ENCODE measurements at regions not wholly inside any gene's neighbourhood (a gene's known extent, or its start where the extent isn't known, plus 50 kb on each side); places are given as distances from the start of the nearest gene placed in this dataset.

DNA sequence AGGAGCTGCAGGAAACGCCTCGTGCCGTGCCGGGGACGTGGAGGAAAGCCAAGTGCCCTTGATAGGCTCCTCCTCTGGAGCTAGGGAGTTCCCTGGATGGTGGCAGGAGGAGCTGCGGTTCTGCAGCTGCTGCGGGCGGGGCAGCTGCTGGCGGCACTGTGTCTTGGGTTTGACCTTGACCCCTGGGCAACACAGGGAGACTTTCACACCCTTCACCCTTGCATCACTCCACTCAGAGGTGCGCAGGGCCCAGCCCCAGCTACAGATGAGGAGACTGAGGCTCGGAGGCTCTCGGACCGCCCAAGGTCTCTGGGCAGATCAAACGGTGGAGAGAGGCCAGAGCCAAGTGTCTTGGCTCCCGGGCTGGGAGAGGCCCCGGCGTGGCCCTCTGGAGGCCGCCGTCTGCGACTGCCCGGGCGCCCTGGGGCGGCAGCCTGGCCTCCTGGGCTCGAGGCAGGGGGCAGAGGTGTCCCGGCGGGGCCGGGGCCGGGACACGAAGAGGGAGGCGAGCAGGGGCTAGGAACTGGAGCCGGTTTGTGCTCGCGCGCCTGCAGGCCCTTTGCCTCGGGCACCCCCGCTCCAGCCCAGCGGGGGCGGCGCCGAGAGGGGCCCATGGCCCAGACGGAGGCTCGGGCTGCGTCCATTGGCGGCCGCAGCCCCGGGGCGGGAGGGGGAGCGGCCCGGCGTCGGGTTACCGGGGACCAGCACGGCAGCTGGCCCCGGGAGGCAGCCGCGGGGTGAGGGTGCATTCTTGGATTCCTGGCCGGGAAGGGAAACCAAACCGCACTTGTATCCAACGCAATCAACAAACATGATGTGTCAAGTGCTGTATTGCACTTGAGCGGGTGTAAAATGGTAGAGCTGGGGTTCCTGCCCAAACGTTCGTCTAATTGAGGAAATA lies 129.6 kb upstream of the SLC1A4 start:
- Mint-ChIP-seq H3K27me3 (no peaks in the 10 kb centered on the region), H3K9me3 (no peaks in the 10 kb centered on the region), H3K4me3 (peak overlapping the region; percentile 76), H3K36me3 (ENCODE audit: low read depth) (peaks cover 2% of the 10 kb centered on the region), H3K4me1 (peaks cover 36% of the 10 kb centered on the region), H3K27ac (peak overlapping the region; percentile 94)
- peak; percentile 44 for DNase-seq
- peak; percentile 19 for ATAC-seq (ENCODE audit: low read depth)
- ChIA-PET POLR2A (interaction anchor here (0.5 to 8.3 kb wide), 30 partner anchors 8 to 335 kb away, joined by 3 to 276 read pairs (median 6); partner anchors contain the start of genes AFTPH, RAB1A and SERTAD2), CTCF (interaction anchor here (1.0 to 5.4 kb wide), 13 partner anchors 11 to 336 kb away, joined by 3 to 47 read pairs (median 8); partner anchors contain the start of genes AFTPH and SERTAD2)
- TF ChIP-seq, protein P1, sequence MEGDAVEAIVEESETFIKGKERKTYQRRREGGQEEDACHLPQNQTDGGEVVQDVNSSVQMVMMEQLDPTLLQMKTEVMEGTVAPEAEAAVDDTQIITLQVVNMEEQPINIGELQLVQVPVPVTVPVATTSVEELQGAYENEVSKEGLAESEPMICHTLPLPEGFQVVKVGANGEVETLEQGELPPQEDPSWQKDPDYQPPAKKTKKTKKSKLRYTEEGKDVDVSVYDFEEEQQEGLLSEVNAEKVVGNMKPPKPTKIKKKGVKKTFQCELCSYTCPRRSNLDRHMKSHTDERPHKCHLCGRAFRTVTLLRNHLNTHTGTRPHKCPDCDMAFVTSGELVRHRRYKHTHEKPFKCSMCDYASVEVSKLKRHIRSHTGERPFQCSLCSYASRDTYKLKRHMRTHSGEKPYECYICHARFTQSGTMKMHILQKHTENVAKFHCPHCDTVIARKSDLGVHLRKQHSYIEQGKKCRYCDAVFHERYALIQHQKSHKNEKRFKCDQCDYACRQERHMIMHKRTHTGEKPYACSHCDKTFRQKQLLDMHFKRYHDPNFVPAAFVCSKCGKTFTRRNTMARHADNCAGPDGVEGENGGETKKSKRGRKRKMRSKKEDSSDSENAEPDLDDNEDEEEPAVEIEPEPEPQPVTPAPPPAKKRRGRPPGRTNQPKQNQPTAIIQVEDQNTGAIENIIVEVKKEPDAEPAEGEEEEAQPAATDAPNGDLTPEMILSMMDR (IDR thresholded peaks at IDR 0.05), result no peak
- intact Hi-C loops (cut with micrococcal nuclease), result loop anchor here (1.0 to 2.0 kb wide), 5 partner anchors 7 to 133 kb away; no protein-coding TSS in a partner anchor

- Mint-ChIP-seq H3K36me3 (ENCODE audit: low read depth) (peaks cover under 1% of the 10 kb centered on the region), H3K9me3 (no peaks in the 10 kb centered on the region), H3K4me1 (peaks cover 27% of the 10 kb centered on the region), H3K27ac (no peak overlapping the region), H3K4me3 (no peak overlapping the region), H3K27me3 (no peaks in the 10 kb centered on the region)
- intact Hi-C loops (cut with micrococcal nuclease), result loop anchor here (1.0 to 2.0 kb wide), 4 partner anchors 8 to 134 kb away; no protein-coding TSS in a partner anchor
- POLR2A ChIA-PET, result interaction anchor here (0.7 to 8.3 kb wide), 20 partner anchors 9 to 336 kb away, joined by 3 to 276 read pairs (median 12); partner anchors contain the start of genes AFTPH, RAB1A and SERTAD2
- CTCF ChIA-PET, result interaction anchor here (1.1 to 5.4 kb wide), 9 partner anchors 20 to 337 kb away, joined by 3 to 47 read pairs (median 9); partner anchors contain the start of genes AFTPH and SERTAD2
- ATAC-seq (ENCODE audit: low read depth), result peak; percentile 43
- TF ChIP-seq, protein P1 (IDR thresholded peaks at IDR 0.05), result no peak
- peak; percentile 55 for DNase-seq
These were observed 128.8 kb upstream of the SLC1A4 start for GRCh38 chr2:64860276-64860885.

DNA sequence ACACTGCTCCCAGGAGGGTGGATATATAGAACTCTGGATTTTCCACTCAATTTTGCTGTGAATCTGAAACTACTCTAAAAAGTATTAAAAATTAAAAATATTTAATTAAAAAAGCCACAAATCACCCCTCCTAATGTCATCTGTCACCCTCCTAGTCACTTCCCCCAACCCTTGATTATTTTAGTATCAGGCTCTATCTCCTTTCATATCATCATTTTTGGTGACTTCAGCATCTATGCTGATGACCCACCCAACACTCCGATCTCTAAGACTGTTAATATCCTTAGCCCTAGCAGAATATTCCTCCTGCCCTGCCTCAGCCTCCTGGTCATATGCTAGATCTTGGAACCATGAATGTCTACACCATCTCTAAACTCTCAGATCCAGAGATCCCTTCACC lies 128.3 kb upstream of the SLC1A4 start:
- Mint-ChIP-seq H3K36me3 (ENCODE audit: low read depth) (no peaks in the 10 kb centered on the region), H3K27ac (no peak overlapping the region), H3K9me3 (no peaks in the 10 kb centered on the region), H3K4me1 (peaks cover 30% of the 10 kb centered on the region), H3K4me3 (no peak overlapping the region), H3K27me3 (no peaks in the 10 kb centered on the region)
- TF ChIP-seq, protein P1 (IDR thresholded peaks at IDR 0.05), result no peak
- ATAC-seq (ENCODE audit: low read depth), result no peak
- CTCF ChIA-PET, result interaction anchor here (0.9 to 5.4 kb wide), 11 partner anchors 21 to 338 kb away, joined by 3 to 47 read pairs (median 9); partner anchors contain the start of gene SERTAD2
- POLR2A ChIA-PET, result interaction anchor here (0.9 to 8.3 kb wide), 16 partner anchors 10 to 336 kb away, joined by 5 to 276 read pairs (median 16); partner anchors contain the start of genes AFTPH and SERTAD2
- intact Hi-C loops (cut with micrococcal nuclease), result loop anchor here (1.0 to 2.0 kb wide), 4 partner anchors 9 to 134 kb away; no protein-coding TSS in a partner anchor
- DNase-seq, result no peak

DNA sequence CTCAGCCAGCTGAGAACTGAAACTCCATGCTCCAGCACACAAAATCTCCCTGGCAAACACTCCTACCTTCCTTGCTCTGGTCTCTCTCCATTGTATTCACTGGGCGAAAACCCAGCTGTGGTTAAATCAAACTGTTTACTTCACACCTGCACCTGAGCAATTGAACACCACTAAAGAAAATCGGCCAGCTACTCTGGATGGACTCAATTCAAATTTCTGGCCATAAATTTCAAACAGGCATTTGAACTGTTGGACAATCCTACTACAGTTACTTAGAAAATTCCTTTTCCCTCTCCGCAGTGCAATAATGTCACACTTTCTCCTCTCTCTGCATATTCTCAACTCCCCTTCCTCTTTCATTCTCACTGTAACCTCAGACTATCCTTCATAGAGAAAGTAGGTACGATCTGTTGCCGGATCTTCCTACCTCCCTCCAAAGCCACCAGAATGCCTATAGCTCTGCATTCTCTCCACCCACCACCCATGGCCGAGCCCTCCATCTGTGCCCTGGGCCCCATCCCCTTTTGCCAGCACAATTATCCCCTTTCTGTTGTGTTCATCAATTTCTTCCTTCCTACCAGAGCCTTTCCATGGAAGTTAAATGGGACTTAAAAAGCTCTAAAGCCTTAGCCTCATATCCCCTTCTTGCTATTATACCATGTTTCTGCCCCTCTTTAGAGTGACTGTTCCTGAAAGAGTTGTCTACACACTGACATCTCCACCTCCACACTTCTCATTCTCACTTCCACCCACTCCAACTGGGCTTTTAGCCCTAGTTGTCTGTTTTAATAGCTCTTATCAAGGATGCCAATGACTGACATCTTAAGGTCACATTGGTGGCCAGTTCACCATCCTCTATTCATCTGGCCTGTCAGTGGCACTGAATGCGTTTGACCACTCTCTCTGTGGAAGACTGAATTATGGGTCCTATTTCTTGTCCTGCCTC lies 127.5 kb upstream of the SLC1A4 start:
- TF ChIP-seq, protein P1 (IDR thresholded peaks at IDR 0.05), result no peak
- Mint-ChIP-seq H3K4me3 (no peak overlapping the region), H3K4me1 (peaks cover 31% of the 10 kb centered on the region), H3K27me3 (no peaks in the 10 kb centered on the region), H3K36me3 (ENCODE audit: low read depth) (no peaks in the 10 kb centered on the region), H3K9me3 (no peaks in the 10 kb centered on the region), H3K27ac (no peak overlapping the region)
- ChIA-PET POLR2A (interaction anchor here (0.5 to 8.3 kb wide), 11 partner anchors 10 to 337 kb away, joined by 3 to 276 read pairs (median 39); partner anchors contain the start of genes AFTPH and SERTAD2), CTCF (interaction anchor here (0.9 to 5.4 kb wide), 9 partner anchors 20 to 339 kb away, joined by 3 to 47 read pairs (median 6); partner anchors contain the start of gene SERTAD2)
- no peak for ATAC-seq (ENCODE audit: low read depth)
- intact Hi-C loops (cut with micrococcal nuclease), result loop anchor here (2.0 kb wide), 1 partner anchor 135 kb away; no protein-coding TSS in a partner anchor
- DNase-seq, result no peak
